HFF-Myc (cell line): ENCODE measurements at regions not wholly inside any gene's neighbourhood (a gene's known extent, or its start where the extent isn't known, plus 50 kb on each side); places are given as distances from the start of the nearest gene placed in this dataset.

Experiments
- DNase-seq: peaks from one replicate; pipeline ENCODE4 v3.0.0-alpha.2; 2011; ENCODE audit warnings: low read depth; ENCODE audit errors: extremely low read depth
- H3K4me3 ChIP-seq: replicated peaks from 2 replicates; pipeline ENCODE4 v1.5.1; 2011; ENCODE audit warnings: low read depth, mild to moderate bottlenecking, control low read depth, low read length
- TF ChIP-seq, protein P1 (sequence below): IDR thresholded peaks from 2 replicates; pipeline ENCODE4 v1.5.1; 2012; ENCODE audit warnings: mild to moderate bottlenecking, low read depth, low read length, control low read depth; ENCODE audit errors: missing control alignments

DNA sequence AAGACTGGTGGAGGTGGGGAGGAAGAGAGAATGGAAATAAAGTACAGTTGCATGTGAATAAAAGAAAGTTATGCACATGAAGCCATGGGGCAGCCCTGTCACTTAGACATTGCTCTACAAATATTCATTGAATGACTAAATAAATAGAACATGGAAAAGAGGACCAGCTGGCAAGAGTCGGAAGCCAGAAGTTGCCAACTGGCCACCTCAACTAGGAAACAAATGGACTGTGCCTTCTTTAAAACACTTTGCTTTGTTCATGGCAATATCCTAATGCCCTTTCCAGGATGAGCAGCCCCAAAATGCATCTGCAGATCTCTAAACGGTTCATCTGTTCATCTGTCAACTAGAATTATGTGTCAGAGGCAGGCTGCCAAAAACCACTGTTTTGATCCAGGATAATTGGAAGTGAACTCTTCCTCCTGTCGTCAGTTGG, 157.3 kb downstream of the NOC3L start:
- no peak for DNase-seq
- H3K4me3 ChIP-seq: no peak overlapping the region

DNA sequence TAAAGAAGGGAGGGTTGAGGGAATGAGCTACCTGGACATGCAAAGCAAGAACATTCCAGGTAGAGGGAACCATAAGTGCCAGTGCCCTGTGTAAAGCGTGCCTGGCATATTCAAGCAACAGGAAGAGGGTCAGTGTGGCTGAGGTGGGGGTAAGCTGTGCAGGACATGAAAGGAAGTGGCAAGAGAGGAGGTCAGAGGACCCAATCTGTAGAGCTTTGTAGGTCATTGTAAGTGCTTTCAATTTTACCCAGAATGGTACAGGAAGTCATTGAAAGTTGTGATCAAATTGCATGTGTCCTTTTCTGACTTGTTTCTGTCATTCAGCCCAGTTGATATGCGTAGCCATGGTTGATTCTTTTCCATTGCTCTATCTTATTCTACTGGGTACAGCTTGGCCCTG, 156.6 kb downstream of the NOC3L start:
- no peak overlapping the region for H3K4me3 ChIP-seq
- DNase-seq: no peak
- TF ChIP-seq, protein P1, sequence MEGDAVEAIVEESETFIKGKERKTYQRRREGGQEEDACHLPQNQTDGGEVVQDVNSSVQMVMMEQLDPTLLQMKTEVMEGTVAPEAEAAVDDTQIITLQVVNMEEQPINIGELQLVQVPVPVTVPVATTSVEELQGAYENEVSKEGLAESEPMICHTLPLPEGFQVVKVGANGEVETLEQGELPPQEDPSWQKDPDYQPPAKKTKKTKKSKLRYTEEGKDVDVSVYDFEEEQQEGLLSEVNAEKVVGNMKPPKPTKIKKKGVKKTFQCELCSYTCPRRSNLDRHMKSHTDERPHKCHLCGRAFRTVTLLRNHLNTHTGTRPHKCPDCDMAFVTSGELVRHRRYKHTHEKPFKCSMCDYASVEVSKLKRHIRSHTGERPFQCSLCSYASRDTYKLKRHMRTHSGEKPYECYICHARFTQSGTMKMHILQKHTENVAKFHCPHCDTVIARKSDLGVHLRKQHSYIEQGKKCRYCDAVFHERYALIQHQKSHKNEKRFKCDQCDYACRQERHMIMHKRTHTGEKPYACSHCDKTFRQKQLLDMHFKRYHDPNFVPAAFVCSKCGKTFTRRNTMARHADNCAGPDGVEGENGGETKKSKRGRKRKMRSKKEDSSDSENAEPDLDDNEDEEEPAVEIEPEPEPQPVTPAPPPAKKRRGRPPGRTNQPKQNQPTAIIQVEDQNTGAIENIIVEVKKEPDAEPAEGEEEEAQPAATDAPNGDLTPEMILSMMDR: no peak

More for the DNA sequence above, 157.3 kb downstream of the NOC3L start:
- TF ChIP-seq, protein P1: no peak

DNA sequence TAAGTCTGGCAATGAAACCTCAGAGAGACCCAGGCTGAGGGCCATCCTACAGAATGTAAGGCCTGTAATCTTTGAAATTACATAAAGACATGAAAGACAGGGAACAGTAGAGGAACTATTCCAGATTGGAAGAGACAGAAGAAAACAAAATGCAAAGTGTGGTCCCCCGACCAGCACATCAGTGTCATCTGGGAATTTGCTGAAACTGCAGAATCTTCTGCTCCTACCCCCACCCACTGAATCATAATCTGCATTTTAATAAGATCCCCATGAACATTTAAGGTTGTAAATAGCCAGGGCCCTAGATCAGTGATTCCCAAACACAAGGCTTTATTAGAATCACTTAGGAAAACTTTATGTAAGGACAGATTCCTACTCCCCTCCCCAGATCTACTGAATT, 154.4 kb downstream of the NOC3L start:
- DNase-seq: no peak
- H3K4me3 ChIP-seq: no peak overlapping the region
- TF ChIP-seq, protein P1: no peak

DNA sequence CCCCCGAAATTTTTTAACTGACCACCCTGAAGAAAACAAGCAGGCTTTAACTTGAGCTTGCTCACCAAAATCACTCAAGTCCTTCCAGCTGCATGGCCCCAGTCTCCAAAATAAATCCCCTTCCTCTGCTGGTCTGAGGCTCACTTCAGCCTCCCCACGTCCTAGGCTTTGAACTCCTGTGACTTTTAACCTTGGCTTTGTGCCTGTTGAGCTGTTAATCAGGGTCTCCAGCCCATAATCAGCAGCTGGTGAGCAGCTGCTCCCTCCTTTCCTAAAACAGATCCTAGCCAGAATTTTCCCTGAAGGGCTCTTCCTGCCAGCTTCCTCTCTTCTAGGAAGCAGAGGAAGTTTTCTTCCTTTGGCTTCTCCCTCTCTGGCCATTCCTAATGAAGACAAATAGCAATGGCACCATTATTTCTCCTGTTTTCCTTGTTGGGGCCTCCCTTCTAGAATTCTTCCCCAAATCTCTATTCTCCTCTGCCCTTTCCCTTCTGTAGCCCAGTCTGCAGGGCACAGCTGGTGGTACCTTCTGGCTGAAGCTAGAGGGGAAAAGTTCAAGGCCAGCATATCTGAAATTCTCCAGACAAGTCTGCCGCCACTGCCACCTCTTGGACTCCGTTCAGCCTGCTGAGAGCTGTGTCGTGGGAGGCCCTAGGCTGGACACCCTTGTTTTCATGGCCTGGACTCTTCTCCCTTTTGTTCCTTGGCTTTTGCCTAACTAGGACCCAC, 152.1 kb downstream of the NOC3L start:
- DNase-seq: no peak
- TF ChIP-seq, protein P1: no peak
- H3K4me3 ChIP-seq: no peak overlapping the region

DNA sequence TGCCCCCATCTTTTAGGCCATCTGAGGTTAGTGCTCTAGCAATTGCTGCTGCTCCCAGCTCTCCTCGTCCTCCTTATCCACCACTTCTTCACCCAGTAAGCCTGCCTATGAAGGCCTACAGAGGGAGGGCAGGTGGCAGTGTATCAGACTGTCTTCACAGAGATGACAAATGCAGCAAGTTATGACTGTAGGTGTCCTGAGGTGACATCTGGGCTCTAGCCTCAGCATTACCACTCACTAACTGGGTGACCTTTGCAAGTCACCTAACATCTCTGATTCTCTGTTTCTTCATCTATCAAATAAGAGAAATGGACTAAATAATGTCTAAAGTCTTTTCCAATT, 151.6 kb downstream of the NOC3L start:
- TF ChIP-seq, protein P1: no peak
- no peak overlapping the region for H3K4me3 ChIP-seq
- no peak for DNase-seq

DNA sequence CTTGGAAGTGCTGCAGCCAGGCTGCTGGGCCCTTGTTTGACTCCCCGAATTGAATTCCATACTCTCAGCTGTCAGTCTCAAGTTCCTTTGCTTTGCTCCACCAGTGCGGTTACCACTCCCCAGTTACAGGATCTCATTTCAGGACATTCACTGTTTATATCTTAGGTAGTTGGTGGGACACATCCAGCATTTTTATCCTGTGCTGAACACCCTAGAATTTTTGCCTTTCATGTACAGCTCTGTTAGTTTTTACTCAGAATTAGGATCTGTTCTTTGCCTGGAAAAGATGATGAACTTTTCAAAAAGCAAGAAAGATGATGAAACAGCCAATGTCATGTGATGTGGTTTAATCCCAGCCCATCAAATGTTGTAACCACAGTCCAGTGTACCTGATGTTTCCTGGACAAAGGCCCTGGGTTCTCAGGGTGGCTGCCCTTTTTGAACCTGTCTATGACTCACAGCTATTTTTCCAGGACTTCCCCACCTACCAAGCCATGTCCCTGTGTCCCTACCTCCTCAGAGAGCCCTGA, 149.7 kb downstream of the NOC3L start:
- TF ChIP-seq, protein P1: no peak
- no peak for DNase-seq
- H3K4me3 ChIP-seq: no peak overlapping the region
